B cell (primary cell): ENCODE measurements at regions not wholly inside any gene's neighbourhood (a gene's known extent, or its start where the extent isn't known, plus 50 kb on each side); places are given as distances from the start of the nearest gene placed in this dataset.

Experiments
- ATAC-seq: fragments of 200-7000 bp; cut with Tn5 transposase; one replicate; pipeline ENCODE4 v1.10.0; 2021; ENCODE audit warnings: low read depth, mild to moderate bottlenecking, moderate number of reproducible peaks, moderate library complexity
- CTCF ChIA-PET: fragments of 350-600 bp; sonication (Branson Sonifier 250); formaldehyde crosslinking; loops from one replicate; lab custom pipeline; 2021; ENCODE audit warnings: antibody characterized with exemption, inconsistent platforms; lab: Charles Lee
- POLR2A ChIA-PET: fragments of 350-600 bp; sonication (Branson Sonifier 250); formaldehyde crosslinking; loops from one replicate; lab custom pipeline; 2021; ENCODE audit warnings: antibody characterized with exemption; lab: Charles Lee
- DNase-seq: peaks from one replicate; pipeline ENCODE4 v3.0.0; 2013
- H2AFZ ChIP-seq: 2 replicates; pipeline ENCODE4 v1.6.1; 2012; ENCODE audit warnings: mild to moderate bottlenecking, low read depth, low read length; ENCODE audit not compliant: insufficient read depth, poor library complexity, severe bottlenecking
- H3K27ac ChIP-seq, 2 donors: 1 replicate in 1 of 2; 2 replicates in 1 of 2; pipeline ENCODE4 v1.5.1; 2012 to 2013; ENCODE audit warnings: low read length in 2 of 2, mild to moderate bottlenecking in 2 of 2, moderate library complexity in 1 of 2
- H3K27me3 ChIP-seq, 4 experiments: fragments of 200-600 bp in 1 of 4; sonication (generic) in 1 of 4; replicated peaks in 1 of 4; 1 replicate in 2 of 4; 2 replicates in 2 of 4; pipeline versions ENCODE4 v1.6.1 to v1.7.0; 2013 to 2016; ENCODE audit warnings: low read length in 3 of 4, mild to moderate bottlenecking in 2 of 4, mixed read lengths in 1 of 4, moderate library complexity in 1 of 4; ENCODE audit not compliant: insufficient read depth in 4 of 4, control insufficient read depth in 3 of 4; ENCODE audit errors: control extremely low read depth in 1 of 4
- H3K36me3 ChIP-seq, 2 experiments: replicated peaks in 1 of 2; 1 replicate in 1 of 2; 2 replicates in 1 of 2; pipeline versions ENCODE4 v1.6.1 to v1.7.1; 2013; ENCODE audit warnings: low read length in 1 of 2; ENCODE audit not compliant: insufficient read depth in 2 of 2, control insufficient read depth in 1 of 2; ENCODE audit errors: control extremely low read depth in 1 of 2, extremely low read depth in 1 of 2
- H3K4me1 ChIP-seq, 2 donors: fragments of 200-600 bp in 1 of 2; sonication (generic) in 1 of 2; 1 replicate in 1 of 2; 2 replicates in 1 of 2; pipeline versions ENCODE4 v1.5.1 to v1.6.1; 2013 to 2017; ENCODE audit warnings: low read length in 2 of 2; ENCODE audit not compliant: control insufficient read depth in 2 of 2, insufficient read depth in 2 of 2
- H3K4me2 ChIP-seq: replicated peaks from 2 replicates; pipeline ENCODE3; 2012; ENCODE audit warnings: mild to moderate bottlenecking, low read depth, low read length; ENCODE audit not compliant: poor library complexity, severe bottlenecking
- H3K4me3 ChIP-seq, 5 experiments: fragments of 200-600 bp in 1 of 5; sonication (generic) in 1 of 5; 1 replicate in 3 of 5; 2 replicates in 2 of 5; pipeline versions ENCODE4 v1.5.1 to v1.7.0; 2011 to 2016; ENCODE audit warnings: low read length in 4 of 5, mild to moderate bottlenecking in 4 of 5, low read depth in 2 of 5, control low read depth in 1 of 5, moderate library complexity in 1 of 5; ENCODE audit not compliant: insufficient read depth in 1 of 5; ENCODE audit errors: control extremely low read depth in 1 of 5, extremely low read depth in 1 of 5
- H3K79me2 ChIP-seq: fragments of 200-600 bp; sonication (generic); one replicate; pipeline ENCODE4 v1.6.0; 2016; ENCODE audit warnings: low read length; ENCODE audit not compliant: control insufficient read depth, insufficient read depth
- H3K9ac ChIP-seq: fragments of 200-600 bp; sonication (generic); 2 replicates; pipeline ENCODE4 v1.6.1; 2017; ENCODE audit warnings: mild to moderate bottlenecking, low read length, moderate library complexity
- H3K9me3 ChIP-seq, 3 donors: one replicate each; pipeline versions ENCODE4 v1.6.1 to v1.7.1; 2013; ENCODE audit warnings: low read length in 2 of 3; ENCODE audit not compliant: control insufficient read depth in 2 of 3, insufficient read depth in 1 of 3; ENCODE audit errors: control extremely low read depth in 1 of 3
- H4K20me1 ChIP-seq: 2 replicates; pipeline ENCODE4 v1.6.0; 2012; ENCODE audit warnings: mild to moderate bottlenecking, low read length; ENCODE audit not compliant: insufficient read depth, control insufficient read depth, poor library complexity, severe bottlenecking
- H3K27ac Mint-ChIP-seq: one replicate; pipeline ENCODE4 v1.8.0; 2021; ENCODE audit warnings: mixed read lengths
- H3K27me3 Mint-ChIP-seq: one replicate; pipeline ENCODE4 v1.8.0; 2021; ENCODE audit warnings: mixed read lengths
- H3K4me1 Mint-ChIP-seq: one replicate; pipeline ENCODE4 v1.8.0; 2021; ENCODE audit warnings: mixed read lengths
- H3K4me3 Mint-ChIP-seq: one replicate; pipeline ENCODE4 v1.8.0; 2021; ENCODE audit warnings: mixed read lengths
- H3K9me3 Mint-ChIP-seq: one replicate; pipeline ENCODE4 v1.8.0; 2022; ENCODE audit warnings: mixed read lengths; ENCODE audit not compliant: insufficient read depth
- CTCF ChIP-seq: fragments of 200-600 bp; IDR thresholded peaks from one replicate; pipeline ENCODE4 v1.8.0; 2022; ENCODE audit warnings: antibody characterized with exemption, mild to moderate bottlenecking
- EZH2 ChIP-seq: IDR thresholded peaks from 2 replicates; pipeline ENCODE4 v1.6.1; 2012; ENCODE audit warnings: borderline replicate concordance, low read depth, mild to moderate bottlenecking, moderate library complexity, low read length; ENCODE audit not compliant: insufficient read depth, poor library complexity, severe bottlenecking
- WGBS: methylation state at CpG from one replicate; pipeline ENCODE4 v1.1.5; 2013; ENCODE audit warnings: missing lambda C conversion rate; ENCODE audit not compliant: insufficient coverage; 5-methylcytosine and 5-hydroxymethylcytosine counted together
- intact Hi-C: fragments of 100-400 bp; cut with micrococcal nuclease; formaldehyde crosslinking; loops from one replicate; pipeline ENCODE4 v1.10.0; 2022

- Histone ChIP-seq H3K79me2 (no peaks in the 10 kb centered on the region), H3K4me2 (no peak overlapping the region), H3K27me3 (no peaks in the 10 kb centered on the region), H3K9me3 (peaks cover 0 to 31% (median 0%) of the 10 kb centered on the region in 3 donors), H3K4me3 (no peak overlapping the region), H2AFZ (no peak overlapping the region), H4K20me1 (no peaks in the 10 kb centered on the region), H3K36me3 (no peaks in the 10 kb centered on the region), H3K4me1 (no peaks in the 10 kb centered on the region), H3K27ac (no peak overlapping the region), H3K9ac (no peak overlapping the region)
- DNase-seq (no peak), ATAC-seq (no peak)
- ChIA-PET CTCF (no interaction called here), POLR2A (no interaction called here)
- TF ChIP-seq CTCF (no peak), EZH2 (no peak)
- Mint-ChIP-seq H3K4me3 (no peak overlapping the region), H3K27me3 (no peaks in the 10 kb centered on the region), H3K4me1 (no peaks in the 10 kb centered on the region), H3K27ac (no peak overlapping the region), H3K9me3 (no peaks in the 10 kb centered on the region)
- 97% methylated on average over 9 of the region's 11 CpGs for WGBS
- intact Hi-C loops = no loop called here
These were observed 339.5 kb upstream of the MKI67 start for GRCh38 chr10:128465697-128466096.

- CTCF ChIA-PET = no interaction called here
- no peaks in the 10 kb centered on the region for H3K27me3 ChIP-seq
- TF ChIP-seq EZH2 (no peak), CTCF (no peak)
- H3K4me1 ChIP-seq = no peaks in the 10 kb centered on the region
- H3K79me2 ChIP-seq = no peaks in the 10 kb centered on the region
- intact Hi-C loops = no loop called here
- H3K9me3 ChIP-seq = peaks cover 0 to 36% (median 0%) of the 10 kb centered on the region in 3 donors
- POLR2A ChIA-PET = no interaction called here
- H3K27ac Mint-ChIP-seq = no peak overlapping the region
- H3K4me2 ChIP-seq = no peak overlapping the region
- no peak overlapping the region for H3K4me3 Mint-ChIP-seq
- H3K4me1 Mint-ChIP-seq = no peaks in the 10 kb centered on the region
- no peaks in the 10 kb centered on the region for H3K27me3 Mint-ChIP-seq
- no peaks in the 10 kb centered on the region for H3K9me3 Mint-ChIP-seq
- WGBS = 92% methylated on average over 13 of the region's 14 CpGs
- no peaks in the 10 kb centered on the region for H4K20me1 ChIP-seq
- H2AFZ ChIP-seq = no peak overlapping the region
- DNase-seq = no peak
- no peak for ATAC-seq
- no peak overlapping the region for H3K4me3 ChIP-seq
- H3K36me3 ChIP-seq = no peaks in the 10 kb centered on the region
- H3K9ac ChIP-seq = no peak overlapping the region
- no peak overlapping the region for H3K27ac ChIP-seq
These were observed 340.7 kb upstream of the MKI67 start for GRCh38 chr10:128466831-128467371.
